ENCODE measurements at regions not wholly inside any gene's neighbourhood (a gene's known extent, or its start where the extent isn't known, plus 50 kb on each side); places are given as distances from the start of the nearest gene placed in this dataset.

GRCh38 chr4:138595731-138596460 is 353.7 kb upstream of the SLC7A11 start:
- no peak overlapping the region for H3K4me3 ChIP-seq
- 69 to 84% (median 79%) methylated on average over 4 of the region's 4 CpGs for WGBS, 5 donors
- TF ChIP-seq CTCF (IDR thresholded peaks at IDR 0.05 in 8 of 11, conservative IDR thresholded peaks at IDR 0.05 in 3 of 11) (no peak), POLR2A (IDR thresholded peaks at IDR 0.05) (no peak)
- intact Hi-C loops (cut with DNase I; ENCODE audit: low total_unique reads) = no loop called here
- no peaks in the 10 kb centered on the region for H3K9me3 ChIP-seq
- H3K27ac ChIP-seq = no peak overlapping the region
- no peaks in the 10 kb centered on the region for H3K36me3 ChIP-seq
- no peak for DNase-seq
- no peaks in the 10 kb centered on the region for H3K4me1 ChIP-seq
- no peaks in the 10 kb centered on the region for H3K27me3 ChIP-seq (replicated peaks in 1 of 7)

DNA sequence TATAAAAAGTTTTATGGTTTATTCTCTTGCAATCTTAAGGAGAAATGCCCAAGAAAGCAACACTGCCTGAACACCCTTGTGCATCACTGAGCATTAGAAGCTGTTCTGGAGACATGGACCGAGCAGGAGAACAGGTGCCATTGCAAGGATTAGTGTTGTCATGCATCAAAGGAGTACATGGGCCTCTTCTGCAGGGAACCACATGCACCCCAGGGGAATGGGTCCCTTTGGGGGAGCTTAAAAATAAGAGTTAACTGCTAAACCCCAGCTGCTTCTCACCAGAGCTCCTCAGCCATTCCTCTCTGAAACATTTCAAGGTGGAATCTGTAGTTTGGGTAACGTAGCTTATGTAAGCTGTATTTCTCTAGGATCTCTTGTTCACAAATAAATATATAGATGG is 353.0 kb upstream of the SLC7A11 start:
- H3K27ac ChIP-seq = no peak overlapping the region
- H3K27me3 ChIP-seq (replicated peaks in 1 of 7) = no peaks in the 10 kb centered on the region
- H3K4me3 ChIP-seq = no peak overlapping the region
- TF ChIP-seq POLR2A (IDR thresholded peaks at IDR 0.05) (no peak), CTCF (IDR thresholded peaks at IDR 0.05 in 8 of 11, conservative IDR thresholded peaks at IDR 0.05 in 3 of 11) (no peak), POLR2AphosphoS5 (IDR thresholded peaks at IDR 0.05) (no peak)
- no peak for DNase-seq
- no peaks in the 10 kb centered on the region for H3K36me3 ChIP-seq
- 59 to 75% (median 62%) methylated on average over 2 of the region's 2 CpGs for WGBS, 5 donors
- H3K9me3 ChIP-seq = no peaks in the 10 kb centered on the region
- no peaks in the 10 kb centered on the region for H3K4me1 ChIP-seq
- intact Hi-C loops (cut with DNase I; ENCODE audit: low total_unique reads) = no loop called here

- H3K36me3 ChIP-seq = no peaks in the 10 kb centered on the region
- H3K4me1 ChIP-seq = no peaks in the 10 kb centered on the region
- H3K4me3 ChIP-seq = no peak overlapping the region
- 77 to 87% (median 83%) methylated on average over 2 of the region's 2 CpGs for WGBS, 5 donors
- no peak overlapping the region for H3K27ac ChIP-seq
- intact Hi-C loops (cut with DNase I; ENCODE audit: low total_unique reads) = no loop called here
- no peaks in the 10 kb centered on the region for H3K9me3 ChIP-seq
- no peaks in the 10 kb centered on the region for H3K27me3 ChIP-seq (replicated peaks in 1 of 7)
- no peak for TF ChIP-seq CTCF (IDR thresholded peaks at IDR 0.05 in 8 of 11, conservative IDR thresholded peaks at IDR 0.05 in 3 of 11)
- no peak for TF ChIP-seq POLR2A (IDR thresholded peaks at IDR 0.05)
- no peak for TF ChIP-seq POLR2AphosphoS5 (IDR thresholded peaks at IDR 0.05)
- DNase-seq = no peak
Measured at GRCh38 chr4:138592796-138593195, 350.6 kb upstream of the SLC7A11 start.

GRCh38 chr4:138591808-138592207 is 349.7 kb upstream of the SLC7A11 start:
- Histone ChIP-seq H3K27me3 (replicated peaks in 1 of 7) (no peaks in the 10 kb centered on the region), H3K9me3 (no peaks in the 10 kb centered on the region), H3K4me1 (no peaks in the 10 kb centered on the region), H3K36me3 (no peaks in the 10 kb centered on the region), H3K4me3 (no peak overlapping the region), H3K27ac (no peak overlapping the region)
- intact Hi-C loops (cut with DNase I; ENCODE audit: low total_unique reads) = no loop called here
- no peak for DNase-seq
- TF ChIP-seq CTCF (IDR thresholded peaks at IDR 0.05 in 8 of 11, conservative IDR thresholded peaks at IDR 0.05 in 3 of 11) = no peak
- no peak for TF ChIP-seq POLR2A (IDR thresholded peaks at IDR 0.05)
- TF ChIP-seq POLR2AphosphoS5 (IDR thresholded peaks at IDR 0.05) = no peak
- WGBS, 5 donors = 41 to 52% (median 46%) methylated on average over 1 of the region's 1 CpG
